ENCODE measurements at regions not wholly inside any gene's neighbourhood (a gene's known extent, or its start where the extent isn't known, plus 50 kb on each side); places are given as distances from the start of the nearest gene placed in this dataset.

- in situ Hi-C loops (cut with HindIII; ENCODE audit: low pct_unique_long_range_greater_than_20kb, low sequenced_read_pairs) (no loop called here), intact Hi-C loops (cut with micrococcal nuclease; ENCODE audit: unreplicated experiment) (no loop called here)
- ChIA-PET CTCF (no interaction called here), POLR2A (no interaction called here)
- Histone ChIP-seq H3K27me3 (ENCODE audit: control insufficient read depth, insufficient read depth, low read length) (no peaks in the 10 kb centered on the region), H3K4me3 (ENCODE audit: low read depth in 2 of 2, low read length in 2 of 2) (no peak overlapping the region), H3K9me3 (ENCODE audit: control insufficient read depth, insufficient read depth, low read depth, low read length) (no peaks in the 10 kb centered on the region), H3K4me1 (ENCODE audit: control insufficient read depth, insufficient read depth, low read length) (no peaks in the 10 kb centered on the region), H3K27ac (ENCODE audit: low read length) (no peak overlapping the region), H3K36me3 (ENCODE audit: control insufficient read depth, insufficient read depth, low read length) (no peaks in the 10 kb centered on the region)
- BruUV-seq (replicated peaks) = no TSS peak
- TF ChIP-seq POLR2AphosphoS5 (IDR thresholded peaks at IDR 0.05; ENCODE audit: low read depth, low read length) (no peak), CTCF (IDR thresholded peaks at IDR 0.05) (no peak), SIN3A (IDR thresholded peaks at IDR 0.05; ENCODE audit: borderline replicate concordance, insufficient read depth, low read depth, low read length) (no peak), TCF7L2 (IDR thresholded peaks at IDR 0.05; ENCODE audit: low read depth, low read length) (no peak), REST (IDR thresholded peaks at IDR 0.05; ENCODE audit: insufficient read depth in 1 of 2, low read depth in 2 of 2, low read length in 1 of 2) (no peak)
- DNase-seq (ENCODE audit: low read depth, low spot score) = no peak
- no peak for ATAC-seq
These were observed 594.2 kb downstream of the LMO4 start for GRCh38 chr1:87922885-87923284.

- Histone ChIP-seq H3K9me3 (ENCODE audit: control insufficient read depth, insufficient read depth, low read depth, low read length) (no peaks in the 10 kb centered on the region; the same call in 1 of the 2 replicates), H3K4me3 (ENCODE audit: low read depth in 2 of 2, low read length in 2 of 2) (no peak overlapping the region), H3K36me3 (ENCODE audit: control insufficient read depth, insufficient read depth, low read length) (no peaks in the 10 kb centered on the region), H3K4me1 (ENCODE audit: control insufficient read depth, insufficient read depth, low read length) (no peaks in the 10 kb centered on the region), H3K27me3 (ENCODE audit: control insufficient read depth, insufficient read depth, low read length) (no peaks in the 10 kb centered on the region), H3K27ac (ENCODE audit: low read length) (no peak overlapping the region)
- DNase-seq (ENCODE audit: low read depth, low spot score) (no peak), ATAC-seq (no peak)
- no peak for TF ChIP-seq REST (IDR thresholded peaks at IDR 0.05; ENCODE audit: insufficient read depth in 1 of 2, low read depth in 2 of 2, low read length in 1 of 2)
- TF ChIP-seq SIN3A (IDR thresholded peaks at IDR 0.05; ENCODE audit: borderline replicate concordance, insufficient read depth, low read depth, low read length) = no peak
- TF ChIP-seq CTCF (IDR thresholded peaks at IDR 0.05) = no peak
- TF ChIP-seq POLR2AphosphoS5 (IDR thresholded peaks at IDR 0.05; ENCODE audit: low read depth, low read length) = no peak
- TF ChIP-seq TCF7L2 (IDR thresholded peaks at IDR 0.05; ENCODE audit: low read depth, low read length) = no peak
- POLR2A ChIA-PET = no interaction called here
- in situ Hi-C loops (cut with HindIII; ENCODE audit: low pct_unique_long_range_greater_than_20kb, low sequenced_read_pairs) (no loop called here), intact Hi-C loops (cut with micrococcal nuclease; ENCODE audit: unreplicated experiment) (no loop called here)
- BruUV-seq (replicated peaks) = no TSS peak
- CTCF ChIA-PET = no interaction called here
These were observed 597.6 kb downstream of the LMO4 start for GRCh38 chr1:87926131-87926830.

Measured in Panc1 (cell line).